ENCODE measurements at regions not wholly inside any gene's neighbourhood (a gene's known extent, or its start where the extent isn't known, plus 50 kb on each side); places are given as distances from the start of the nearest gene placed in this dataset.
"Not testable (repeated sequence)": the region's sequence is repeated elsewhere in the genome, so short reads cannot be mapped to it uniquely, and the experiment has no call there.

DNA sequence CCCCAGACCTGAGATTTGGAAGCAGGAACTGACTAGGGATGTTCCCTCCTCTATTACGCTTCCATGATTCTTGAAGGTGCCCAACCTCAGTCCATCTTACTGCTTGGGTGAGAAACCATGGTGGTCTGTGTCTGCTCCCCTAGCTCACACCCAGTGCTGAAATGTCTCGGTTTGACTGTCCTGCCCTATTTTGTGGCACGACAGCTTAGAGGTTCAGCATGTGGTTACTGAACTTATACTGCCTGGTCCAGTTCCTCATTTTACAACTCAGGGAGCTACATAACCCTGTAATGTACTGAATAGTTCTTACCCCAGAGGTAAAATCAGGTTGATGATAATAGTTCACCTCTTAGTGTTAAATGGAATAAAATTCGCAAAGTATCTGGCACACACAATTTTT is 203.1 kb downstream of the RBM46 start:
- DNase-seq (ENCODE audit: low read depth): no peak
- H3K36me3 ChIP-seq (ENCODE audit: control insufficient read depth, insufficient read depth, low read length): no peaks in the 10 kb centered on the region
- H3K4me3 ChIP-seq (ENCODE audit: low read depth, low read length): no peak overlapping the region
- no peaks in the 10 kb centered on the region for H3K27me3 ChIP-seq (ENCODE audit: control insufficient read depth, insufficient read depth, low read length)
- no peak for TF ChIP-seq CTCF (IDR thresholded peaks at IDR 0.05; ENCODE audit: insufficient read depth, low read length, severe bottlenecking)
- FAIRE-seq: no peak

DNA sequence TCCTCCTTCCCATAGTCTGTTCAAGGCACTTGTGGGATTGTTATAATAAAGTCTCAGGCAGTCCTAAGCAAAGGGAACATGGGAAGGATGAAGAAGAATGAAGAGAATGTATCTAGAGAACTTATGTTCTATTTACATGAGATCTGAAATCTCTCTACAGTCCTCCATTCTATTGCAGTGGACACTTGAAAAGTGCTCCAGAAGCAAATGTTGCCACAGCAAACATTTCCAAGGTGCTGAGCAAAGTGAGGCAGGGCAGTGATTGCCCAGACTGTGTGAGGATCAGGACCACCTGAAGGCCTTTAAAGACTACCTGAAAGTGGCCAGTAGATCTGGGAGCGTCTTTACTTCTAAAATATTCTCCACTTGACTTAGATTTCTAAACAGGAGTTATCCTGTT is 203.5 kb downstream of the RBM46 start:
- DNase-seq (ENCODE audit: low read depth): no peak
- FAIRE-seq: no peak
- TF ChIP-seq CTCF (IDR thresholded peaks at IDR 0.05; ENCODE audit: insufficient read depth, low read length, severe bottlenecking): no peak
- H3K27me3 ChIP-seq (ENCODE audit: control insufficient read depth, insufficient read depth, low read length): no peaks in the 10 kb centered on the region
- no peaks in the 10 kb centered on the region for H3K36me3 ChIP-seq (ENCODE audit: control insufficient read depth, insufficient read depth, low read length)
- H3K4me3 ChIP-seq (ENCODE audit: low read depth, low read length): no peak overlapping the region

- Histone ChIP-seq H3K4me3 (ENCODE audit: low read depth, low read length) (no peak overlapping the region), H3K27me3 (ENCODE audit: control insufficient read depth, insufficient read depth, low read length) (no peaks in the 10 kb centered on the region), H3K36me3 (ENCODE audit: control insufficient read depth, insufficient read depth, low read length) (no peaks in the 10 kb centered on the region)
- no peak for TF ChIP-seq CTCF (IDR thresholded peaks at IDR 0.05; ENCODE audit: insufficient read depth, low read length, severe bottlenecking)
- no peak for DNase-seq (ENCODE audit: low read depth)
- FAIRE-seq: no peak
These were observed 204.6 kb downstream of the RBM46 start for GRCh38 chr4:154985673-154986072.

- no peak for FAIRE-seq
- no peaks in the 10 kb centered on the region for H3K27me3 ChIP-seq (ENCODE audit: control insufficient read depth, insufficient read depth, low read length)
- H3K4me3 ChIP-seq (ENCODE audit: low read depth, low read length): no peak overlapping the region
- TF ChIP-seq CTCF (IDR thresholded peaks at IDR 0.05; ENCODE audit: insufficient read depth, low read length, severe bottlenecking): no peak
- no peaks in the 10 kb centered on the region for H3K36me3 ChIP-seq (ENCODE audit: control insufficient read depth, insufficient read depth, low read length)
- no peak for DNase-seq (ENCODE audit: low read depth)
These were observed 207.4 kb downstream of the RBM46 start for GRCh38 chr4:154988511-154988910.

GRCh38 chr4:154989511-154989910 is 208.4 kb downstream of the RBM46 start:
- H3K27me3 ChIP-seq (ENCODE audit: control insufficient read depth, insufficient read depth, low read length): no peaks in the 10 kb centered on the region
- no peaks in the 10 kb centered on the region for H3K36me3 ChIP-seq (ENCODE audit: control insufficient read depth, insufficient read depth, low read length)
- TF ChIP-seq CTCF (IDR thresholded peaks at IDR 0.05; ENCODE audit: insufficient read depth, low read length, severe bottlenecking): no peak
- no peak overlapping the region for H3K4me3 ChIP-seq (ENCODE audit: low read depth, low read length)
- DNase-seq (ENCODE audit: low read depth) (no peak), FAIRE-seq (no peak)

GRCh38 chr4:154997866-154998265 is 210.6 kb upstream of the NPY2R start:
- FAIRE-seq; H3K36me3 ChIP-seq (ENCODE audit: control insufficient read depth, insufficient read depth, low read length); H3K27me3 ChIP-seq (ENCODE audit: control insufficient read depth, insufficient read depth, low read length); DNase-seq (ENCODE audit: low read depth); H3K4me3 ChIP-seq (ENCODE audit: low read depth, low read length): not testable (repeated sequence)

Measured in bronchial epithelial cell (primary cell).